Gastroesophageal sphincter (tissue), 4 donors: ENCODE measurements at regions not wholly inside any gene's neighbourhood (a gene's known extent, or its start where the extent isn't known, plus 50 kb on each side); places are given as distances from the start of the nearest gene placed in this dataset.

Source experiments
- ATAC-seq: fragments of 150-250 bp; one replicate; pipeline ENCODE4 v1.9.1; 2016; ENCODE audit warnings: mild to moderate bottlenecking, moderate library complexity
- H3K27ac ChIP-seq, 4 donors: fragments of 200-600 bp; sonication (generic) in 3 of 4; 1 replicate in 3 of 4; 2 replicates in 1 of 4; pipeline ENCODE4 v1.5.1; 2016 to 2019
- H3K27me3 ChIP-seq: fragments of 200-600 bp; sonication (generic); one replicate; pipeline ENCODE4 v1.5.1; 2019
- H3K36me3 ChIP-seq, 2 donors: fragments of 200-600 bp; sonication (generic); one replicate each; pipeline ENCODE4 v1.5.1; 2019; ENCODE audit warnings: control low read depth in 1 of 2
- H3K4me1 ChIP-seq, 3 donors: fragments of 200-600 bp; sonication (generic); 1 replicate in 2 of 3; 2 replicates in 1 of 3; pipeline ENCODE4 v1.5.1; 2016 to 2019; ENCODE audit warnings: control low read depth in 2 of 3
- H3K4me3 ChIP-seq, 2 donors: fragments of 200-600 bp; sonication (generic); one replicate each; pipeline ENCODE4 v1.5.1; 2019; ENCODE audit warnings: mild to moderate bottlenecking in 1 of 2, moderate library complexity in 1 of 2
- H3K9me3 ChIP-seq, 3 donors: fragments of 200-600 bp; sonication (generic); one replicate each; pipeline ENCODE4 v1.5.1; 2017 to 2019; ENCODE audit warnings: control low read depth in 2 of 3
- CTCF ChIP-seq, 4 experiments: fragments of 200-600 bp in 2 of 4; fragments of 450-650 bp in 2 of 4; sonication (generic) in 1 of 4; IDR thresholded peaks; one replicate each; pipeline ENCODE4 v1.5.1; 2017 to 2019; ENCODE audit warnings: antibody characterized with exemption in 4 of 4, mild to moderate bottlenecking in 2 of 4, moderate library complexity in 2 of 4
- EP300 ChIP-seq: sonication (generic); formaldehyde crosslinking; IDR thresholded peaks from one replicate; pipeline ENCODE4 v1.6.1; 2017; ENCODE audit warnings: antibody characterized with exemption, mild to moderate bottlenecking
- POLR2A ChIP-seq, 2 donors: fragments of 450-650 bp; IDR thresholded peaks; one replicate each; pipeline ENCODE4 v1.6.1; 2017; ENCODE audit warnings: antibody characterized with exemption in 2 of 2, mild to moderate bottlenecking in 2 of 2, moderate library complexity in 1 of 2
- POLR2AphosphoS5 ChIP-seq: sonication (generic); formaldehyde crosslinking; IDR thresholded peaks from one replicate; pipeline ENCODE4 v1.6.1; 2017; ENCODE audit warnings: antibody characterized with exemption
- WGBS, 2 donors: methylation state at CpG; one replicate each; pipeline ENCODE4 v1.1.5; 2018; ENCODE audit warnings: low coverage in 1 of 2; 5-methylcytosine and 5-hydroxymethylcytosine counted together

GRCh38 chr2:217242947-217243346 is 383.1 kb upstream of the TNP1 start:
- ATAC-seq = no peak
- TF ChIP-seq POLR2A (IDR thresholded peaks at IDR 0.05) (no peak), POLR2AphosphoS5 (no peak), EP300 (no peak), CTCF (IDR thresholded peaks at IDR 0.05) (no peak)
- Histone ChIP-seq H3K27ac (no peak overlapping the region), H3K36me3 (no peaks in the 10 kb centered on the region), H3K9me3 (no peaks in the 10 kb centered on the region), H3K4me1 (peaks cover 2 to 12% (median 6%) of the 10 kb centered on the region in 3 donors), H3K27me3 (no peaks in the 10 kb centered on the region), H3K4me3 (no peak overlapping the region)
- WGBS, 2 donors = 93 to 100% methylated on average over 2 to 3 of the region's 3 CpGs

GRCh38 chr2:217231724-217232123 is 371.9 kb upstream of the TNP1 start:
- 35% methylated on average over 3 of the region's 3 CpGs; no CpG with 5 or more reads in 1 of the 2 donors for WGBS, 2 donors
- no peaks in the 10 kb centered on the region for H3K9me3 ChIP-seq
- TF ChIP-seq POLR2A (IDR thresholded peaks at IDR 0.05) (no peak), CTCF (IDR thresholded peaks at IDR 0.05) (no peak), POLR2AphosphoS5 (no peak), EP300 (no peak)
- H3K4me3 ChIP-seq = no peak overlapping the region
- H3K27me3 ChIP-seq = no peaks in the 10 kb centered on the region
- H3K4me1 ChIP-seq = no peaks in the 10 kb centered on the region
- no peak for ATAC-seq
- H3K36me3 ChIP-seq = no peaks in the 10 kb centered on the region
- peak overlapping the region in 1 of 4 donors; percentile 7 for H3K27ac ChIP-seq

GRCh38 chr2:217231212-217231611 is 371.3 kb upstream of the TNP1 start:
- no peaks in the 10 kb centered on the region for H3K4me1 ChIP-seq
- no peak overlapping the region for H3K27ac ChIP-seq
- TF ChIP-seq POLR2AphosphoS5 = no peak
- no peak for TF ChIP-seq EP300
- TF ChIP-seq CTCF (IDR thresholded peaks at IDR 0.05) = no peak
- TF ChIP-seq POLR2A (IDR thresholded peaks at IDR 0.05) = no peak
- 21 to 25% methylated on average over 1 of the region's 1 CpG for WGBS, 2 donors
- no peaks in the 10 kb centered on the region for H3K9me3 ChIP-seq
- H3K4me3 ChIP-seq = no peak overlapping the region
- no peak for ATAC-seq
- no peaks in the 10 kb centered on the region for H3K36me3 ChIP-seq
- no peaks in the 10 kb centered on the region for H3K27me3 ChIP-seq

GRCh38 chr2:217228732-217229131 is 368.9 kb upstream of the TNP1 start:
- 92 to 100% methylated on average over 1 of the region's 1 CpG for WGBS, 2 donors
- no peak for ATAC-seq
- H3K27me3 ChIP-seq = no peaks in the 10 kb centered on the region
- H3K4me3 ChIP-seq = no peak overlapping the region
- TF ChIP-seq EP300 (no peak), POLR2AphosphoS5 (no peak), POLR2A (IDR thresholded peaks at IDR 0.05) (no peak), CTCF (IDR thresholded peaks at IDR 0.05) (no peak)
- H3K4me1 ChIP-seq = peaks cover 0 to under 1% (median 0%) of the 10 kb centered on the region in 3 donors
- H3K27ac ChIP-seq = no peak overlapping the region
- H3K36me3 ChIP-seq = no peaks in the 10 kb centered on the region
- H3K9me3 ChIP-seq = no peaks in the 10 kb centered on the region

GRCh38 chr2:217227794-217228193 is 367.9 kb upstream of the TNP1 start:
- TF ChIP-seq POLR2A (IDR thresholded peaks at IDR 0.05) (no peak), CTCF (IDR thresholded peaks at IDR 0.05) (no peak), EP300 (no peak), POLR2AphosphoS5 (no peak)
- 98 to 99% methylated on average over 3 to 5 of the region's 5 CpGs for WGBS, 2 donors
- Histone ChIP-seq H3K4me1 (peaks cover 0 to 10% (median 0%) of the 10 kb centered on the region in 3 donors), H3K27ac (no peak overlapping the region), H3K4me3 (no peak overlapping the region), H3K27me3 (no peaks in the 10 kb centered on the region), H3K9me3 (no peaks in the 10 kb centered on the region), H3K36me3 (no peaks in the 10 kb centered on the region)
- ATAC-seq = no peak
